ENCODE measurements at regions not wholly inside any gene's neighbourhood (a gene's known extent, or its start where the extent isn't known, plus 50 kb on each side); places are given as distances from the start of the nearest gene placed in this dataset.

- Histone ChIP-seq H3K9me3 (ENCODE audit: low read length) (no peaks in the 10 kb centered on the region), H3K4me1 (ENCODE audit: insufficient read depth, low read length) (peaks cover 5% of the 10 kb centered on the region), H2AFZ (ENCODE audit: low read depth, low read length) (no peak overlapping the region), H3K27me3 (ENCODE audit: insufficient read depth, low read length) (peaks cover 13% of the 10 kb centered on the region), H3K36me3 (ENCODE audit: insufficient read depth, low read length) (no peaks in the 10 kb centered on the region), H3K4me3 (ENCODE audit: low read length) (no peak overlapping the region)
These were observed 83.7 kb upstream of the SDK2 start for GRCh38 chr17:73727941-73728340.

DNA sequence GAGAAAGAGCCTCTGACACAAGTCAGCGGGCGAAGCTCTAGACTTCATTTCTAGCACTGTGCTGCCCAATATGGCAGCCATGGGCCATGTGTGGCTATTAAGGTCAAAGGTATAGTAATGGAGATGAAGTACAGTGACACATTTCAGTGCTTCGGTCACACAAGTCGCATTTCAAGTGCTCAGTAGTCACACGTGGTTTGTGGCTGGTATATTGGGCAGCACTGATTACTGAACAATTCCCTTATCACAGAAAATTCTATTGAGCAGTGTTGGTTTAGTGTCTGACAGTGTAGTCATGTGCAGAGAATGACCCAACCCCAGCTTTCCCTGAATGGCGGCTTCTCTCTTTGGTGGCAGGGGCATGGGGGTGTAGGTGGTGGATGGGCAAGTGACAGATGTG, 84.9 kb upstream of the SDK2 start:
- Histone ChIP-seq H3K4me1 (ENCODE audit: insufficient read depth, low read length) (peaks cover 5% of the 10 kb centered on the region), H3K9me3 (ENCODE audit: low read length) (no peaks in the 10 kb centered on the region), H3K36me3 (ENCODE audit: insufficient read depth, low read length) (no peaks in the 10 kb centered on the region), H3K4me3 (ENCODE audit: low read length) (no peak overlapping the region), H2AFZ (ENCODE audit: low read depth, low read length) (no peak overlapping the region), H3K27me3 (ENCODE audit: insufficient read depth, low read length) (peaks cover 16% of the 10 kb centered on the region)

DNA sequence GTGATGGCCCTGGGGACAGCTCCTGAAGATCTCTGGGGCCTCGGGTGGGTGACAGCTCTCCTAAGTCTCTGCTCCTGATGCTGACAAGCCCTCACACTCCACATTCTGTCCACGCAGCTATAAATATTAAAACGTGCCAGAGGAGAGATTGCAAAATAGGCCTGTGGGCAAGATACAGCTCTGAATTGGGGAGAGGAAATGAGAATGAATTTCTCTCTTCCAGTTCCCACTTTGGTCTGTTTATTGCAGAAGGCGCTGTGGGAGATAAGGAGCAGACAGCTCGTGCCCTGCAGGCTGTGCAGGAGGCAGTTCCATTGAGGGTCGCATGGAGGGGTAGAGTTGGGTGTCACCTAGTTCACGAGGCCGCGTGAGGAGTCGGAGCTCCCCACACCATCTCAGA, 87.5 kb upstream of the SDK2 start:
- Histone ChIP-seq H3K4me1 (ENCODE audit: insufficient read depth, low read length) (no peaks in the 10 kb centered on the region), H3K9me3 (ENCODE audit: low read length) (no peaks in the 10 kb centered on the region)

DNA sequence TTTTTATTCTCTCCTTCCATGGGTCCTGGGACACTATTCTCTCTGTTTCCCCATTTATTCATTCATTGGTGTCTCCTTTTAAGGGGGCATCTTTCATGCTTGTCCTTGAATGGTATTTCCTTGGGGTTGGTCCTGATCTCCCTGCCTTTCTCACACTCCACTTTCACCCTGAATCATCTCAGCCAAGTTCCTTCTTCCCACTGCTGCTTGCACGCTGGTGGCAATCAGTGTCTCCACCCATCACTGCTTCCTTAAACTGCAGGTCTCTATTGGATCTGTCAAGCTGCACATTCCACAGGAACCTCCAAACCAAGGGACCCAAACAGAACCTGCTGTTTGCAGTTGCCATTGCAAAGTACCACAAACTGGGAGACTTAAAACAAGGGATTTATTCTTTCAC, 89.3 kb upstream of the SDK2 start:
- Histone ChIP-seq H2AFZ (ENCODE audit: low read depth, low read length) (no peak overlapping the region), H3K9me3 (ENCODE audit: low read length) (no peaks in the 10 kb centered on the region), H3K27me3 (ENCODE audit: insufficient read depth, low read length) (peaks cover 24% of the 10 kb centered on the region), H3K4me3 (ENCODE audit: low read length) (no peak overlapping the region), H3K36me3 (ENCODE audit: insufficient read depth, low read length) (no peaks in the 10 kb centered on the region), H3K4me1 (ENCODE audit: insufficient read depth, low read length) (no peaks in the 10 kb centered on the region)

More for the DNA sequence above, 87.5 kb upstream of the SDK2 start:
- no peaks in the 10 kb centered on the region for H3K36me3 ChIP-seq (ENCODE audit: insufficient read depth, low read length)
- no peak overlapping the region for H3K4me3 ChIP-seq (ENCODE audit: low read length)
- H3K27me3 ChIP-seq (ENCODE audit: insufficient read depth, low read length), result peaks cover 14% of the 10 kb centered on the region
- H2AFZ ChIP-seq (ENCODE audit: low read depth, low read length), result no peak overlapping the region

GRCh38 chr17:73735245-73735644, 91.0 kb upstream of the SDK2 start:
- Histone ChIP-seq H2AFZ (ENCODE audit: low read depth, low read length) (no peak overlapping the region), H3K27me3 (ENCODE audit: insufficient read depth, low read length) (peaks cover 40% of the 10 kb centered on the region), H3K9me3 (ENCODE audit: low read length) (no peaks in the 10 kb centered on the region), H3K4me1 (ENCODE audit: insufficient read depth, low read length) (no peaks in the 10 kb centered on the region), H3K4me3 (ENCODE audit: low read length) (no peak overlapping the region), H3K36me3 (ENCODE audit: insufficient read depth, low read length) (no peaks in the 10 kb centered on the region)

DNA sequence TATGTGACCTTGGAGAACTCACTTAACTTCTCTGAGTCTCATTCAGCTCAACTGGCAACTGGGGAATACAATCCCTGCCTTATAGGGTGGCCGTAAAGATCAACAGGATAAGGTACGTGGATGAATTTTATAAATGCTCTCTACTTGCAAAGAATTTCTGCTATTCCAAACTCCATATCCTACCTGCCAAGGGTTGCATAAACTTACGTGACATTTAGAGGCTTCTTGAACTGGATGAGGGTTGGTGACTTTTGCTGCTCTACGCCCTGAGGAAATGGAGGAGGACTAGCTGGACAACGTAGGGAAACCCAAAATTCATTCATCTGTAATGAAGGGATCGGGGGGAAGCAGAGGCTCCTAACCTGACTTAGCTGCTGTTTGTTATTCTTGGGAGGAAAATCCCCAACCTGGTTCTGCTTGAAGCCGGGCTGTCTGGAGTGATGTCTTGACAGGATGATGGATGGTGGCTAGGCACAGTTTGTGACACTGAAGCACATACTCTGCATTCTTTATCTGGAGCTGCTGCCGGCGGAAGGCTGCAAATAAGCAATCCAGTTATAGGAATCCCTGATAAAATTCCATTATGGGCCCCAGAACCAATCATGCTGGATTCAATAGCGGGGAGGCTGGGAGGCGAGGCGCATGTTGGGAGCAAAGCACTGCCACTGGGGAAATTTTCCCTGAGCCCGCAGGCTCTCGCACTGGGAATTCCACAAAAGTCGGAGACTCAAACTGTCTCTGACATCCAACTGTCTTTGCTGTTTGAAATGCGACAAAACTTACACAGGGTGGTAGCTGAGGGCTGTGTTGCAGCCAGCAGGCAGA, 94.7 kb upstream of the SDK2 start:
- Histone ChIP-seq H3K9me3 (ENCODE audit: low read length) (no peaks in the 10 kb centered on the region), H3K4me1 (ENCODE audit: insufficient read depth, low read length) (no peaks in the 10 kb centered on the region), H3K4me3 (ENCODE audit: low read length) (no peak overlapping the region), H3K27me3 (ENCODE audit: insufficient read depth, low read length) (peaks cover 48% of the 10 kb centered on the region), H2AFZ (ENCODE audit: low read depth, low read length) (no peak overlapping the region), H3K36me3 (ENCODE audit: insufficient read depth, low read length) (no peaks in the 10 kb centered on the region)

- Histone ChIP-seq H2AFZ (ENCODE audit: low read depth, low read length) (no peak overlapping the region), H3K4me1 (ENCODE audit: insufficient read depth, low read length) (no peaks in the 10 kb centered on the region), H3K27me3 (ENCODE audit: insufficient read depth, low read length) (peaks cover 48% of the 10 kb centered on the region), H3K4me3 (ENCODE audit: low read length) (no peak overlapping the region), H3K9me3 (ENCODE audit: low read length) (no peaks in the 10 kb centered on the region), H3K36me3 (ENCODE audit: insufficient read depth, low read length) (no peaks in the 10 kb centered on the region)
These were observed 96.1 kb upstream of the SDK2 start for GRCh38 chr17:73740370-73740769.

DNA sequence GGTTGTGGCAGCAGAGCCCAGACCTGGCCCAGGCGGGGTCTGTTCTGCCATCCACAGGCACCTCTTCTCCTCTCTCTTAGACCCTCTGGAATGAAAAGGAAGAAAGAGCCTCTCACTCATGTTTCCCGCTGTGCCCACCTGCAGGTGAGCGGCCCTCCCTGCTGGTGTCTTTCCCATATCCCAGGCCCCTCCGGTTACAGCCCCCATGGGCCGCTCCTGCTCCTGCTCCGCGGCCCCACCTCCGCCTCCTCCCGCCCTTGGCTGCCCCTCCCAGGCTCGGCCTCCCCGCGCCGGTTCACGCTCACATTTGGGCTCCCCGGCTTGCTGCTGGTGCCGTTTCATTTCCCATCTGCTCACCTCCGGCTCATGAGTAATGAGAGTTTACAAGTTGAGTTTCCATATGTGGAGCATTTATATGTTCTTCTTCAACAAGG, 98.7 kb upstream of the SDK2 start:
- no peaks in the 10 kb centered on the region for H3K36me3 ChIP-seq (ENCODE audit: insufficient read depth, low read length)
- peaks cover 45% of the 10 kb centered on the region for H3K27me3 ChIP-seq (ENCODE audit: insufficient read depth, low read length)
- no peak overlapping the region for H3K4me3 ChIP-seq (ENCODE audit: low read length)
- no peak overlapping the region for H2AFZ ChIP-seq (ENCODE audit: low read depth, low read length)
- H3K9me3 ChIP-seq (ENCODE audit: low read length), result no peaks in the 10 kb centered on the region
- no peaks in the 10 kb centered on the region for H3K4me1 ChIP-seq (ENCODE audit: insufficient read depth, low read length)

DNA sequence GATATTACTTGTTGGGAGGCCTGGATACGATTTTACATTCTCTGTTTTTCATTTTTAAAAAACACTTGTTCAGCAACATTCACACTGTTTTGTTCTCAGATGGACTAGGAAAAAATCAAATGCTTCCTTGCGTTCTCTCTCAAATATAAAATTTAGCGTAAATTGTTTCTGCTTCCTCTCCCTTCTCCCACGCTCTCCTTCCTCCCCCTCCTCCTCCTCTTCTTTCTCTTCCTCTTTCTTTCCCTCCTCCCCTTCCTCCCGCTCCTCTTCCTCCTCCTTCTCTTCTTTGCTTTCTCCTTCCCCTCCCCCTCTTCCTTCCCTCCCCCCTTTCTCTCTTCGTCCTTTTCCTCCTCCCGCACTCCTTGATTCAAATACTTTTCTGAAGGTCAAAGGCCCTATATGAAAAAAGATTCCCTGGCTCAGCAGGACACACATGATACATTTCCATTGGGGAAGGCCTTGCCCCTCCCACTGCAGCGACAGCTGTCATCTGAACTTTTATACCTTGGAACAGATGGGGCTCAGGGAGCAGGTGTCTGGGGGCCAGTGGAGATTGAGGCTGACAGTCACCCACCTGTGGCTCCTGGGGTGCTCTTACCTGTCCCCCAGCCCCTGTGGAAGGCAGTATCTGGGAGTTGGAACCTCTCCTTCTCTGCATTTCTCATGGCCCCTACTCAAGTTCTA, 99.4 kb upstream of the SDK2 start:
- Histone ChIP-seq H3K36me3 (ENCODE audit: insufficient read depth, low read length) (no peaks in the 10 kb centered on the region), H3K4me1 (ENCODE audit: insufficient read depth, low read length) (no peaks in the 10 kb centered on the region), H2AFZ (ENCODE audit: low read depth, low read length) (no peak overlapping the region), H3K27me3 (ENCODE audit: insufficient read depth, low read length) (peaks cover 38% of the 10 kb centered on the region), H3K9me3 (ENCODE audit: low read length) (no peaks in the 10 kb centered on the region), H3K4me3 (ENCODE audit: low read length) (no peak overlapping the region)

GRCh38 chr17:73744411-73744810, 100.2 kb upstream of the SDK2 start:
- H3K4me1 ChIP-seq (ENCODE audit: insufficient read depth, low read length), result no peaks in the 10 kb centered on the region
- H2AFZ ChIP-seq (ENCODE audit: low read depth, low read length), result no peak overlapping the region
- no peak overlapping the region for H3K4me3 ChIP-seq (ENCODE audit: low read length)
- H3K9me3 ChIP-seq (ENCODE audit: low read length), result no peaks in the 10 kb centered on the region
- no peaks in the 10 kb centered on the region for H3K36me3 ChIP-seq (ENCODE audit: insufficient read depth, low read length)
- H3K27me3 ChIP-seq (ENCODE audit: insufficient read depth, low read length), result peaks cover 30% of the 10 kb centered on the region

DNA sequence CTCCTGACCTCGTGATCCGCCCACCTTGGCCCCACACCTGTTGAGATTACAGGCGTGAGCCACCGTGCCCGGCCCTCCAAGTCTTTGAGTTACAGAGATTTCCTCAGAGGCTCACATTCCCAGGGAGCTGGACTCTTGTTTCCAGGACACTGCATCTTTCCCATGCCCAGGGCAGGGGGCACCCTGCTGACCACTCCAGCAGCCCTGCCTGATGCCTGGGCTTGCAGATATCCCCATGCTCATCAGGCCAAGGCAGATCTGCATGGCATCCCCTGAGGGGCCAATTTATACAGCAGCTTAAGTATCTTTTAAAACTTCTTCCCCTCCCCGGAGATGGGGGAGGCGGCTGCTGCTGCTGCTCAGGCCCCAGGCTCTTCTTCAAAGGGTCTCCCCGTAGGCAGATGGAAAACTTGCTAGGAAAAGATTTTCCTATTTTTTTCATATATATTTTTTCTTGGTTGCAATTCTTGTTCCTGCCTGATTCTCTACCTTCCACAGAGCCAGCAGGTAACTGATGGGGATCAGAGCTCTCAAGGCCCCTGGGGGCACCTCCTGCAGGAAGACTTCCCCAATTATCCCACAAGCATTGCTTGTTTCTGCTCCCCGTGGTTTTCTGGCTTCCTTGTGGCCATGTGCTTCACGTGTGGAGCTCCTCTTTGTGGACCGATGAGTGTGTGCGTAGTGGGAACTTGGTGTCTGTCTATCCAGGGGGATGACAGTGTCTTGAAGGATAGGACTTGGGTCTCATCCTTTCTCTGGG, 102.2 kb upstream of the SDK2 start:
- H3K27me3 ChIP-seq (ENCODE audit: insufficient read depth, low read length), result peaks cover 14% of the 10 kb centered on the region
- H3K4me1 ChIP-seq (ENCODE audit: insufficient read depth, low read length), result no peaks in the 10 kb centered on the region
- no peaks in the 10 kb centered on the region for H3K9me3 ChIP-seq (ENCODE audit: low read length)
- no peak overlapping the region for H3K4me3 ChIP-seq (ENCODE audit: low read length)
- no peaks in the 10 kb centered on the region for H3K36me3 ChIP-seq (ENCODE audit: insufficient read depth, low read length)
- H2AFZ ChIP-seq (ENCODE audit: low read depth, low read length), result no peak overlapping the region

- Histone ChIP-seq H3K36me3 (ENCODE audit: insufficient read depth, low read length) (no peaks in the 10 kb centered on the region), H3K27me3 (ENCODE audit: insufficient read depth, low read length) (peaks cover 14% of the 10 kb centered on the region), H3K4me1 (ENCODE audit: insufficient read depth, low read length) (no peaks in the 10 kb centered on the region), H3K9me3 (ENCODE audit: low read length) (no peaks in the 10 kb centered on the region), H2AFZ (ENCODE audit: low read depth, low read length) (no peak overlapping the region), H3K4me3 (ENCODE audit: low read length) (no peak overlapping the region)
These were observed 103.2 kb upstream of the SDK2 start for GRCh38 chr17:73747221-73748002.
